DMS 273 treated with DMSO at 0.1 percent for 48 hours (cell line): ENCODE measurements at regions not wholly inside any gene's neighbourhood (a gene's known extent, or its start where the extent isn't known, plus 50 kb on each side); places are given as distances from the start of the nearest gene placed in this dataset.

Experiments used
- DNase-seq: peaks from one replicate; lab custom pipeline; 2025; lab: John Stamatoyannopoulos, UW

GRCh38 chr11:70725739-70726138 is 327.4 kb downstream of the CTTN start:
- DNase-seq: no peak

DNA sequence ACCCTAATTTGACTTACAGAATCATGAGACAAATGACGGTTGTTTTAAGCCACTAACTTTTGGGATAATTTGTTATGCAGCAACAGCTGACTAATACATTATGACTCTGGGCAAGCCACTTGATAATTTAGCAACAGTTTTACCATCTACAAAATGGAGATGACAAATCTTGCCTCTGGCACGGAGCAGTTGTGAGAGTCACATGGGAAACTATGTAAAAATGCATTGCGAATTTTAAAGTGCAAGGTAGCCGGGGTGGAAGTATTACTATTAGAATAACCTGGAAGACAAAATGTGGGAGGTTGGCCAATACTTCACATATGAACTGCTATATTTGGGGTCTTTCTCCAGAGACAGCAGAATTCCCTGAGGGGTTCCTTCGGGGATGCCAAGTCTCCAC is 328.7 kb downstream of the CTTN start:
- no peak for DNase-seq

GRCh38 chr11:70727899-70728620 is 329.7 kb downstream of the CTTN start:
- no peak for DNase-seq

GRCh38 chr11:70729949-70730348 is 331.6 kb downstream of the CTTN start:
- no peak for DNase-seq

- no peak for DNase-seq
Observed at GRCh38 chr11:70730411-70730810, 332.1 kb downstream of the CTTN start.

DNA sequence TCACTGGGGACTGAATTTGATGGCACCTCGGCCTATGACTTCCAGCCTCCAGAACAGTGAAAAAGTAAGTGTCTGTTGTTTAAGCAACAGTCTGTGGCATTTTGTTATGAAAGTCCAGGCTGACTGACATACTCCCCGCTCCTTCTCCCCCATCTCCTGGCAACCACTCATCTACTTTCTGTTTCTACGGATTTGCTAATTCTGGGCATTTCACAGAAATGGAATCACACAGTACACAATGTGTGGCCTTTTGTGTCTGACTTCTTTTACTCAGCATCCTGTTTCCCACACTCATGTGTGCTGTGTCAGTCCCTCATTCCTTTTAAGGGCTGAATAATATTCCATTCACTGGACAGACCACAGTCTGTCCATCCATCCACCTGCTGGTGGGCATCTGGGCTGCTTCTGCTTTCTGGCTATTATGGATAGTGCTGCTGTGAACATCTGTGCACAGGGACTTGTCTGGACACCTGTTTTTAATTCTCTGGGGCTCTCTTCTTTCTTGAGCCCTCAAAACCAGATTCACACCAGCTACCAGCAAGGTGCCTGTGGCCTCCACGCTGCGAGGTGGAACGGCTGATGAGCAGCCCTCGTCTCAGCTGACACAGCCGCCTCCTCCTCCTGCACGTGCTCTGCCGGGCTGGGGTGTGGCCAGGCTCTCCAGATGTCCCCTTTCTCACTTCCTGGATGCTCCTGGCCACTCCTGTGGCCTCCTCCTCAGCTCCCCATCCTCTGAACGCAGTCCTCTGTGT is 333.1 kb downstream of the CTTN start:
- DNase-seq: no peak

- no peak for DNase-seq
Observed at GRCh38 chr11:70732023-70732880, 333.9 kb downstream of the CTTN start.

DNA sequence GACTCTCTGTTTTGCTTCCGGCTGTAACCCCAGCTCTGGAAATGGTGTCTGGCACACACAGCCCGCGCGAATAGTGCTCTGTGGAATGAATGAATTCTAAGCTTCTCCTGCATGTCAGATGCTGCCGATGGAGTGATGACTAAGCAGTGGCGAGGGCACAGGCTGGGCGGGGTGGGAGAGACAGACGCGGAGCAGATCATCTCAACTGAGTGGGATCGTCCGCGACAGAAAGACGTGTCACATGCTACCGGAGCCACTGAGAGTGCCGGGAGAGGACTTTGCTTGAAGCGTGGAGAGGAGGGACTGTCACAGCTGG is 334.5 kb downstream of the CTTN start:
- DNase-seq: no peak

DNA sequence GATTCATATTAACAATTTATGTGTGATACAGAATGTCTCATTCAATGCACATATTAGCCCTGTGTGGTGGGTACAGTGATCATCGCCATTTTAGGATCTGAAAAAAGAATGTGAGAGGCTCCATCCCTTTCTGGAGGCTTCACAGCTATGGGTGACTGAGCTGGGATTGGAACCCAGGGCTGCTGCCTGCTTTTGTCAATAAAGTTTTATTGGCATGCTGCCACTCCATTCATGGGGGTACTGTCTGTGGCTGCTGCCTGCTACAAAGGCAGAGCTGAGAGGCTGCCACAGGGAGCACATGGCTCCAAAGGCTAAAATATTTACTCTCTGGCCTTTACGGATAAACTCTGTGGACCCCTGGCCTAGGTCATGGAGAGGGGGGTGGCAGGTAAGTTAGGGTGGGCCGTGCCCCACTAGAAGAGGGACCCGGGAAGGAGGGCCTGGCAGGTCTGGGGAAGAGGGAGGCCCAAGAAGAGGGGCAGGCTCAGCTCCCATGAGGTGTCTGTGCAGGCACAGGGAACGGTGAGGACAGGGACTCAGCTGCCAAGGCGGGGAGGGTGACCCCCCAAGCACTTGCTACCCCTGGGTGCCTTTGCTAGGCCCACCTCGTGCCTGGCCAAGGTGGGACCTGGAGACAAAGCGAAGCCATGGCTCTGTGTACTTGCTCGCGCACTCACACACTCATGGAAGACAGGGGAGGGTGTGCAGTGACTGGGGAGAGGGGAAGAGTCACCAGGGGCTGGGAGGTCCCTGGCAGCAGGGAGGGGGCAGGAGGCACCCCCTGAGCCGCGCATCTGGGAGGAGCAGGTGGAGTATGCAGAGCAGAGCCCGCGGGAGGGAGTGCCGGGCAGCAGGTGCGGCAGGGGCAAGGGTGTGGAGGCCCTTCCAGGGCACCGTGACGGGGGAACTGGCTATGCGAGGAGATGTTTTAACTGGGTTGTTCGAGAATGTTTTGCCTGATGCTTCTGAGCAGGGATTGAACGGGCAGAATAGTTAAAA is 335.3 kb downstream of the CTTN start:
- no peak for DNase-seq

- no peak for DNase-seq
Observed at GRCh38 chr11:70734379-70734778, 336.1 kb downstream of the CTTN start.

DNA sequence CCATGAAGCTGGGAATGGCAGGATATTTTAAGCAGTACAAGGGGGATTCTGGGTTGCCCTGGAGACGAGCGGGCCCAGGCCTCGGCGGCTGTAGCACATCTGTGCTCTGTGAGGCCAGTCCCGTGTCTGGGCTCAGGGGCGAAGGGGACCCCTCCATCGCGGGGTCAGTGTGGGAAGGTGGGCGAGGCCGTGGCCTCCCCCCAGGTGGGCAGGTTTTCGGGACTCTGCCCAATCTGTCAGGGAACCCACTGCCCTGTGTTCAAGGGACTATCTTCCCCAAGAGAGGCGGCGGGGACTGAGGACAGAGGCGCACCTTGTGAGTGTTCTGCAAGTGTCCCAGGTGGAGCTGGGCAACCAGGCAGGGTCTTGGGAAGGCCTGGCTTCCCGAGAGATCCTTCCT is 336.6 kb downstream of the CTTN start:
- no peak for DNase-seq

- no peak for DNase-seq
Observed at GRCh38 chr11:70735976-70736375, 337.6 kb downstream of the CTTN start.

DNA sequence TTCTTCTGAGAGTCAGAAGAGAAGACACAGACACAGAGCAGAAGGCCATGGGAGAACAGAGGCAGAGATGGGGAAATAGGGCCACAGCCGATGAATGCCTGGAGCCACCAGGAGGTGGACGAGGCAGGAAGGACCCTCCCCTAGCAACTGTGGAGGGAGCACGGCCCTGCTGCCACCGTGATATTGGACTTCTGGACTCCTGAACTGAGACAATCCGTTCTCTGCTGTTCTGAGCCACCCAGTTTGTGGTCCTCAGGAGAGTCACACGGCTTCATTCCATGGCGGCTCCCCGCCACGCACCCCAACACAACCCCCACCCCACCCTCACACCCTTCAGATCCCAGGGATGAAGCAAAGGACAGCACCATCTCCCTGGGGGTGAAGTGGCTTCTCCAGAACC is 338.1 kb downstream of the CTTN start:
- DNase-seq: no peak

GRCh38 chr11:70736937-70737640 is 338.8 kb downstream of the CTTN start:
- no peak for DNase-seq

- no peak for DNase-seq
Observed at GRCh38 chr11:70737816-70738630, 339.7 kb downstream of the CTTN start.

- DNase-seq: no peak
Observed at GRCh38 chr11:70738661-70739060, 340.3 kb downstream of the CTTN start.

- no peak for DNase-seq
Observed at GRCh38 chr11:70739091-70739490, 340.8 kb downstream of the CTTN start.

DNA sequence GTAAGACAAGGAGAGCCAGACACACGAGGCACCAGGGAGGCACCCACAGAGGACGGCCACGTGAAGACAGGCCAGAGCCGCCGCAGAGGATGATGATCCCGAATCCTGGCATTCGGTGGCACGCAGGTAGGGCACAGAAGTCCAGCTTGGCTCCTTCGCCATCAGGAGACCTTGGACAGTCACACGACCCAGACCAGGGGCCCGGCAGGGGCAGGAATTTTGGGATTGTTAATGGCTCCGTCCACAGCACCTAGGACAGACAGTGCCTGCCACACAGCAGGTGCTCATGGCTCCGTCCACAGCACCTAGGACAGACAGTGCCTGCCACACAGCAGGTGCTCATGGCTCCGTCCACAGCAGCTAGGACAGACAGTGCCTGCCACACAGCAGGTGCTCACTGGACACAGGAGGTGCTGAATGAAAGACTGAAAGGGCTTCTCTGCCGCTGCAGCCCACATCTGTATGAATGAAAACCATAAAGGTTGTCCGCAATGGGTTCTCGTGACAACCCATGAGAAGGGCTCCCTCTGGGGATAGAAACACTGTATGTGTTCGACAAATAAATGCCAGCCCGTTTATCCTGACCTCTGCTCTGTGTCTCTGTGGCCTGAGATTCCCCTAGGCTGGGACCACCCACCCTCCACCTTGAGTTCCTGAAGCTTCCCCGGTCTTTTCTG is 341.6 kb downstream of the CTTN start:
- DNase-seq: no peak

GRCh38 chr11:70740488-70740851 is 342.1 kb downstream of the CTTN start:
- no peak for DNase-seq

GRCh38 chr11:70741085-70741484 is 342.8 kb downstream of the CTTN start:
- no peak for DNase-seq
